ENCODE measurements at regions not wholly inside any gene's neighbourhood (a gene's known extent, or its start where the extent isn't known, plus 50 kb on each side); places are given as distances from the start of the nearest gene placed in this dataset.
"Not testable (repeated sequence)": the region's sequence is repeated elsewhere in the genome, so short reads cannot be mapped to it uniquely, and the experiment has no call there.

- DNase-seq = no peak
These were observed 552.4 kb upstream of the CDH2 start for GRCh38 chr18:28729321-28729720.

DNA sequence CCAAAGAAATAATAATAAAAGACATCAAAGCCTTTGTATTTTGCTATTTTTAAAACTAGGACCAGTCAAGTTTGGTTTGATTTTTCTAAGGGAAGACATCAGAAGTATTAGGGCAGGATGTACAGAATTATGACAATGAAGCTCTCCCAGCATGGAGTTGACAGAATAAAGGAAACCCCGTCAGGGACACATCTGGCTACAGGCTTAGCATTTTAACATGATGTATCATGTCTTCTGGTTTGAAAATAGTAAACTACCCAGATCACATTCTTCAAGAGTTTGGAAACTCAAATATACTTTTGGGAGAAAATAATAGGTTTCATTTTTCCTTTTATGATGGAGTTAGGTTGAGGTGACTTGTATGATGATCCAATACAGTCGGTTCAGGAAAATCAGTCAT lies 552.0 kb upstream of the CDH2 start:
- no peak for DNase-seq

DNA sequence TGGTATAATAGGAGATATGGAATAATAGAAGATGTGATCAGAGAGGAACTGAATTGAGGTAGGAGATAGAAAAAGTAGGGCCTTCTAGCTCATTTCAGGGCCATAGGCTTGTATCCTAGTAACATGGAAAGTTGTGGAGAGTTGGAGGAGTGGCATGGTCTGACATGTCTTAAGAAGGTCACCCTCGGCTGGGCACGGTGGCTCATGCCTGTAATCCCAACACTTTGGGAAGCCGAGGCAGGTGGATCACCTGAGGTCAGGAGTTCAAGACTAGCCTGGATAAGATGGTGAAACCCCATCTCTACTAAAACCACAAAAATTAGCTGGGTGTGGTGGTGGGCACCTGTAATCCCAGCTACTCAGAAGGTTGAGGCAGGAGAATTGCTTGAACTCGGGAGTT lies 550.3 kb upstream of the CDH2 start:
- not testable (repeated sequence) for DNase-seq

DNA sequence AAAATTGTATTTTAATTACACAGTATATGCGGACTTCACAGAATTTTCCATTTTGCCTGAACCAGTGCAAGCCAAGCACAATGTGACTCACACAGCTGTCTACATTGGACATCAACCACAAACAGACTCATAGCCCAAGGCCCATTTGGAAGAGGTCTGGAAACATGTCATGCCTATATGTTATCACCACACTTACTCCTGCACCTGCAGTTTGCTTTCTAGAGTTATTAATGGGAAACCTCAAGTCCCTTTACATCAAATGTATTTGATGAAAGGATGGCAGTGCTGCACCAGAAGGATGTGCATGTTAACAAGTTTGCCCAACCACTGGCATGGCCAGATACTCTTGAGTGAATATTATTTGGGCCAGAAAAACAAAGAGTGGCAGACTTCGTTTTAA lies 548.9 kb upstream of the CDH2 start:
- DNase-seq = no peak

- DNase-seq = no peak
These were observed 546.6 kb upstream of the CDH2 start for GRCh38 chr18:28723506-28723905.

DNA sequence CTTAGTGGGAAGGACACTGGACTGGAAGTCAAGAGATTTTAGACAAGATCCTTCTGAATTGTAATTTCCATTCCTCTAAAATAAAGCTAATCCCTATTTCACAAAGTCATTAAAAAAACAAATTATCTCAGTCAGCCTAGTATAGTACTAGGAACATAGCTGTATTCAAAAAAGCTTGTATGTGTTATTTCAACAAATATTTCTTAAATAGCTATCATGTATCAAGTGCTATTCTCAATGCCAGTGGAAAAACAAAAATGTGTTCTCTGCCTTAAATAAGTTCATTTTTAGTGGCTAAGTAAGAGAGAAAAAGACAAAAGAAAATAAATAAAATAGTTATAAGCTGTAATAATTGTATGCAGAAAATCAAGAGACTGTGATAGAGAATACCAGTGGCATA lies 541.8 kb upstream of the CDH2 start:
- no peak for DNase-seq

DNA sequence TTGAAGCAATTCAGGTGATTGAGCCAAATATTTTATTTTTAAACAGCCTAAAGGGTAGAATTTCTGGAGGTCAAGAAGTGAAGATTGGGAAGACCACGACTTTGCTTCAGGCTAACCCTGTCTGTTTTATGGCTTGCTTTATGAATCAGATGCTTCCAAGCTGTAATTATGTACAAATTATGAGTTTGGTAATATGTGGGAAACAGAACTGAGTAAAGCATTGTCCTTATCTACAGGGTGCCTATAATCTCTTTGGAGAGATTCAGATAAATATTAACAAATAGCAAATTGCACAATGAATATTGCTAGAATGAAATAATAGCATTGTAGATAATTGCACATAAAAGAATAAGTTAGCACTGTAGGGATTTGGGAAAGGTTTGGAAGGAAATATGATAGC lies 539.4 kb upstream of the CDH2 start:
- no peak for DNase-seq

GRCh38 chr18:28715206-28715605 lies 538.3 kb upstream of the CDH2 start:
- no peak for DNase-seq

GRCh38 chr18:28714498-28714897 lies 537.6 kb upstream of the CDH2 start:
- no peak for DNase-seq

DNA sequence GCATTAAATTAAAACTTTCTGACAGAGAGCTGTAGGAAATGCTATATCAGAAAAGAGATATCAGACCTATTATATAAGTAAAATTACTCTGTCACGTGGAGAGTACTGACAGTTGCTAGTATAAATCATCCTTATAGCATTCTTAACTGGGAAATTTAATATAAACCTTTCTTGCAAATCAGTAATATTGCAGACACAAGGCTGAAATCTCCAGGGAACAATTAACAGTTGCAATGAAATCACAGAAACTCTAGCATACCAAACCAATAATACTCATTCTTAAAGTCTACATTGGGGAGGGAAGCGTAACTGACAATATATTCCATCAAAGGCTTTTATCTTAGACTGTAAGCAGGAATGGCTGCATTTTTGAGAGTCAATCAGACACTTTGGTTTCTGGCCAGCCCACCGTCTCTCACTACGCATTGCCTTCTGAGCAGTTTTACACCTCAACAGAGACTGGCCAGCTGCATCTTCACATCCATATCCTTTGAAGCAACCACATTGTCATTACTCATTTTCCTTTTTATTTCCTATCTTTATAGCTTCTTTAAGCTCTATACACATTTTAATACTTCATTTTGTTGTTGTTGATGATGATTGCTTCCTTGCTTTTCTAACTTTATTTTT lies 536.0 kb upstream of the CDH2 start:
- DNase-seq = no peak

GRCh38 chr18:28712172-28712571 lies 535.2 kb upstream of the CDH2 start:
- DNase-seq = no peak

GRCh38 chr18:28711096-28711495 lies 534.2 kb upstream of the CDH2 start:
- DNase-seq = no peak

DNA sequence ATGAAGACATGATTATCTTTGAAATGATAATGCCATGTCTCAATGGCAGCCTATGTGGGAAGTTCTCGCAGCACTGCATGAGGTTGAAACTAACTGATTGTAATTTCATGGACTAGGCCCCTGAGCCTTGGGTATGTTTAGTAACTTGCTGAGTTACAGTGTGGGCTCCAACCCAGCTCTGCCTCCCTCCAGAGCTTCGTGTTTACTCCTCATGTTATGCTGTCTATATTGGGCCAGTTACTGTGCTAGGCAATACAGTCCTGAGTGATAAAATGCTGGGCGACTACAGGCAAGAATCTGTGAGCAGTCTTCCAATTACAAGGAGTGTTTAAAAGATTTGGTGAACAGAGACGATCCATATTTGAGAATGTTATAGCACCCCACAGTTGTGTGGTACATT lies 530.1 kb upstream of the CDH2 start:
- DNase-seq = no peak

- DNase-seq = no peak
These were observed 529.5 kb upstream of the CDH2 start for GRCh38 chr18:28706397-28706796.

- no peak for DNase-seq
These were observed 528.6 kb upstream of the CDH2 start for GRCh38 chr18:28705482-28705881.

- DNase-seq = no peak
These were observed 515.4 kb upstream of the CDH2 start for GRCh38 chr18:28692337-28692736.

DNA sequence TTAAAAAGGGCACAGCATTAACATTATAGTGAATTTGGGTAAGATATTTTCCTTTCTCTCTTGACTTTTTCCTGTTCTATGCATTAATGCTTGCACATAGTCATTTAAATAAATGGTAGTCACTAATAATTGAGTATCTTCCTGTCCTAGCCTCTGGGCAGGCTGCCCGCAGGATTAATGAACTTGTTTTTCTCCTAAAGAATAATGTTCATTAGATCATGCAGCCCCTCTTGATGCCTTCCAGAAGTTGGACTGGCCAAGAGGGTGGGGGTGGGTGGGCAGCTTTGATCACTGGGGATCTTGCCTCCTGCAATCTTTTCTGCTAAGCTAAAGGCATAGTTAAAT lies 514.5 kb upstream of the CDH2 start:
- no peak for DNase-seq

- DNase-seq = no peak
These were observed 514.0 kb upstream of the CDH2 start for GRCh38 chr18:28690836-28691495.

GRCh38 chr18:28690100-28690499 lies 513.2 kb upstream of the CDH2 start:
- DNase-seq = no peak

GRCh38 chr18:28689588-28689987 lies 512.7 kb upstream of the CDH2 start:
- no peak for DNase-seq

GRCh38 chr18:28684746-28685355 lies 507.9 kb upstream of the CDH2 start:
- DNase-seq = no peak

GRCh38 chr18:28682912-28683311 lies 506.0 kb upstream of the CDH2 start:
- no peak for DNase-seq

- DNase-seq = no peak
These were observed 492.2 kb upstream of the CDH2 start for GRCh38 chr18:28669165-28669564.

DNA sequence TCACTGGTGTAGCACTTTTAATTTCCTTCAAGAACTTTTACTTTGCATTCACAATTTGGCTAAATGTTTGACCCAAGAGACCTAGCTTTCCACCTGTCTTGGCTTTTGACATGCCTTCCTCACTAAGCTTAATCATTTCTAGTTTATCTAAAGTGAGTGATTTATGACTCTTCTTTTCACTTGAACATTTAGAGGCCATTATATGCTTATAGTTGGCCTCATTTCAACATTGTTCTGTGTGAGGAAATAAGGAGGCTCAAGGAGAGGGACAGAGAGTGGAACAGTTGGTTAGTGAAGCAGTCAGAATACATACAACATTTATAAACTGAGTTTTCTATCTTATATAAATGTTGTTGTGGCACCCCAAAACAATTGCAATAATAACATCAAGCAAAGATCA lies 489.3 kb upstream of the CDH2 start:
- DNase-seq = no peak

DNA sequence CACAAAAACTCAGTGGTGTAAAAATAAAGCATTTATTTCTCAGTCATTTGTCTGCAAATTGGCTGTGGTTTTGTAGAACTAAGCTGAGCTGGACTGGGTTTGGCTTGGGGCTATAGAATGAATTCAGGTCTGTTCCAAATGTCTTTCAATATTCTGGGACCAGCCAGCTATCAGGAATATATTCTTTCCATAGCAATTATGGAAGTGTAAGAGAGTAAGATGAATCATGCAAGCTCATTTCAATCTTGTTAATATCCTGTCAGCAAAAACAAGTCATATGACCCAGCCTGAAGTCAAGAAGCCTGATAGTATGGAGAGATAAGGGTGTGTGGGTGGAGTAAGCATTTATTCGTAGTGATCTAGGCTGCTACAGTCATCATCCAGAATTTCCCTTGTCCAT lies 481.0 kb upstream of the CDH2 start:
- no peak for DNase-seq

Measured in retina (tissue), 1 donor.